Midbrain (tissue), 1 donor: ENCODE measurements at regions not wholly inside any gene's neighbourhood (a gene's known extent, or its start where the extent isn't known, plus 50 kb on each side); places are given as distances from the start of the nearest gene placed in this dataset.

Experiments
- DNase-seq: peaks from one replicate; lab custom pipeline; 2025; lab: John Stamatoyannopoulos, UW

DNA sequence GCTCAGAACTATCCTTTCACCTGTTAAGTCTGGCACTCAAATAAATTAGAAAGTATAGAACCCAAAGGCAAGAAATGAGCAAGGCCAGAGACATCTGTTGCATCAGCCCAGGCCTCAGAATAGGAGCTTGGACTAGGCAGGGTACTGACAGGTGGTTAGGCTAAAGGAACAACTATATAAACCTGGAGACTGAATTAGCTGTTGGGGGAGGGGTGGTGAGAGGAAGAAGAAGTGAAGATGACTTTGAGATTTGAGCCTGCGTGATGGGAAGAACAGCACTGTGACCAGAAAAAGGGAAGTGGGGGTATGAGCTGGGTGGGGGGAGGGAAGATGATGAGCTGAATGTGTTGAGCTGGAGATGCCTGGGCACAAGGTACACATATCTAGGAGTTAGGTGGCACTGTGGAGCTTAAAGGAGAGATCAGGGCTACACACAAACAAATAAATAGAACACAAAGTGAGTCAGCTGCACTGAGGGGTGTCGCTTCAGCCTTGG is 244.7 kb downstream of the PTEN start:
- DNase-seq: peak; percentile 14

- no peak for DNase-seq
These were observed 246.9 kb downstream of the PTEN start for GRCh38 chr10:88110355-88110754.

- no peak for DNase-seq
These were observed 247.4 kb downstream of the PTEN start for GRCh38 chr10:88110822-88111221.

GRCh38 chr10:88111294-88111693 is 247.9 kb downstream of the PTEN start:
- no peak for DNase-seq

GRCh38 chr10:88113232-88113631 is 249.8 kb downstream of the PTEN start:
- DNase-seq: no peak

DNA sequence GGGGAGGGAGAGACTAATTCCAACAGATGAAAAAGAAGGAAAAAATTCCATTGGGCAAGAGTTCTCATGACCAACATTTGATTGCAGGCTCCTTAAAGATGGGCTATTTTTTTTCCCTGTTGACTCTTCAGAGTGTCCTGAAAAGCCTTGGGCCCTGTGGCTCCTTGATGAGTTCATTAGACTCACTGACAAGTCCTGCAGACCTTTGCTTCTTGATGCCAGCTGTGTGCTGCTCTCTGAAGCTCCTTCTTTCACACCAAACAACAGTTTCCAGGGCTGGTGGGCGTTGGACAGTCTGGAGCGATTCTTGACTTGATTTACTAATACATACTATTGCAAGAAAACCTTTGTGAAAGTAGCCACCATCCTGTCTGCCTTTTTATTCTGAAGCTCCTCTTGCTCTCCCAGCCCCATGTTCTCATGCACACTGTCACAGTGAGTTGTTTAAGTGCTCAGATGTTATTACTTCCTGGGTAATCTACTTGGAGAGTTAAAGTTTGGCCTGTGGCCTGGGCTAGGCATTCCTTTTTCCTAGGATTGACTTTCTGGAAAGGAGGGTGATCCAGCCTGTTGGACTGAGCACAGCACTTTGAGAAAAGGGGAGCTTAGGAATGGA is 250.3 kb downstream of the PTEN start:
- DNase-seq: no peak

GRCh38 chr10:88114368-88114767 is 250.9 kb downstream of the PTEN start:
- DNase-seq: no peak

DNA sequence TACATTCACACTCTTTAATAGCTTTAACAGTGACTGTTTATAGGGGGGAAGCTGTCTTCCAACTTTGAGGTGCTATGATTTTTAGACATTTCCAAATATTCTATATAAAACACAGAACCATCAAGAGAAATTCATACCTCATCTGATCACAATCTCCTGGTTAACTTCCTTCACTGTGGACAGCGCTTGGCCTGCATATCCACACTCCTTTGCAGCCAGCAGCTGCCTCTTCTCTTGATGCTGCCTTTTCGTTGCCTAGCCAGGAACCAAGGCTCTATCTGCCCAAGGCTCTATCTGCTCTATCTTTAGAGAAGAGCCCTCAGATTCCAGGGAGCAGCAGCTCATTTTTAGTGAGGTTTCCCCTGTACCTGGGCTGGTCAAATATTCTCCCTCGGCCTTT is 252.0 kb downstream of the PTEN start:
- DNase-seq: no peak

- no peak for DNase-seq
These were observed 252.5 kb downstream of the PTEN start for GRCh38 chr10:88115968-88116367.

DNA sequence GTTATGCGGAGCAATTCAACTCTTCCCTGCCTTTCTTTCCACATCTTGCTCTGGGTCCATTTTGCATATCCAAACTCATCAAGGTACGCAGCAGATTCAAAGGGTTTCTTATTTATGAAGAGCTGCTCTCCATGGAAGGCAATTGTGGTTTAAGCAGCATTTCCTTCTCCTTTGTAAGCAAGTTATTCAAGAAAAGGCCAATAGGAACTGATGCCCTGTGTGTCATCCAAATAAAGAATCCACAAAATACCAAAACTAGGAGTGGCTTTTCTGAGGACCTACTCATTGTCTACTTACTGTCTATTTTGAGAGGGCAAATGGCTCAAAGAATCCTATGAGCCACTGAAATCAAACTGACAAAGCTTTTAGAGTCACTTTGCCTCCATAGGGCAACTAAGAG is 253.1 kb downstream of the PTEN start:
- no peak for DNase-seq

DNA sequence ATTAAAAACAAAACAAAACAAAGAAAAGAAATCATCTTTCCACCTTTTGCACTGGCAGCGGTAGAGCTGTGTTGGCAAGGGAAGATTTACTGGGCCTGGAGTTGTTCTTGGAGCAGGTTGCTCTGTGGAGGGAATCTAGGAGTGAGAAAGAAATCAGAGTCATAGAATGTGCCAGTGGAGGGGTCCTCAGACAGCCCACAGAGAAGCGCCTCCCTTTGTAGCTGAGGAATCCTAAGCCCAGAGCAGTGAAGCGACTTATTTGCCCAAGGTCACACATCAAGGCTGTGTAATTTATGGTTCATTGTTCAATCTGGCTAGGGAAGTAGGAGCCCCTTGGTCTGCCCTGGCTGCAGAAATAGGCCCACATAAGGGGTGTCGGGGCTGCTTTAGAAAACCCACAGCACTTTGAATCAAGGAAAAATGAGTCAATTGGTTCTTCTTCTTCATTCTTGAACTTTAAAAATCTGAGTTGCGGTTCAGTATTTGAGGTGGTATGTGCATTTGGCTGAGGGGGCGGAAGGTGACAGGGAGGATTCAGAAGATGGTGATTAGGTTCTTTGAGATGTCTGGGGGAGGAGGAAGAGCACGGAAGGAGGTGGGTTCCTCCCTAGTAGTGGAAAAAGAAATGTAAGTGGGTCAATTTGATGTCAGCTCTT is 253.7 kb downstream of the PTEN start:
- DNase-seq: no peak

- DNase-seq: no peak
These were observed 254.6 kb downstream of the PTEN start for GRCh38 chr10:88117869-88118632.

GRCh38 chr10:88118729-88119128 is 255.3 kb downstream of the PTEN start:
- no peak for DNase-seq

- no peak for DNase-seq
These were observed 255.7 kb downstream of the PTEN start for GRCh38 chr10:88119160-88119559.

- no peak for DNase-seq
These were observed 256.6 kb downstream of the PTEN start for GRCh38 chr10:88120075-88120474.

GRCh38 chr10:88120599-88121333 is 257.3 kb downstream of the PTEN start:
- no peak for DNase-seq

DNA sequence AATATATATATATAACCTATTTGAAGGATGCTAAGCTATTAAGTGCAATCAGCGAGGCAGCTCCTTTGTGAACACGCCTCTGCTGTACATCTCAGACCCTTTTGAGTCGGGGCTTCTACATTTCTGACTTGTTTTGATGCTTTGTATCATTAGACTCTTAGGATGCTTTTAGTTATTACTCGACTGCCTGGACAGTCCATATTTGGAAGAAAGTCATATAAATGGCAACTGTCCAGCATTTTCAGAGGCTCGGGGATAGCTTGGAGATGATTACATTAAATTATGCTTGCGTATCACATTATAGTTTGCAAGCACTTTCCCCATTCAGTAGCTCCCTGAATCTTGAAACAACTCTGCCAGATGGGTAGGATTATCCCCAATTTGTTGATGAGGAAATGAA is 257.9 kb downstream of the PTEN start:
- no peak for DNase-seq

DNA sequence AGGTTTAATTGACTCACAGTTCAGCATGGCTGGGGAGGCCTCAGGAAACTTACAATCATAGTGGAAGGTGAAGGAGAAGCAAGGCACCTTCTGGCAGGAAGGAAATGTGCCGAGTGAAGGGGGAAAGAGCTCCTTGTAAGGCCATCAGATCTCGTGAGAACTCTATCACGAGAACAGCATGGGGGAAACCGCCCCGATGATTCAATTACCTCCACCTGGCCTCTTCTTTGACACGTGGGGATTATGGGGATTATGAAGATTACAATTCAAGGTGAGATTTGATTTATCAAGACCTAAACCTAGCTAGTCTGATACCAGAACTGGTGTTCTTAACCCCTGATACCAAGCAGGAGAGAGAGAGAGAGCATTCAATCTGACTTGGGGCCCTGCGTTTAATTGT is 258.7 kb downstream of the PTEN start:
- no peak for DNase-seq

DNA sequence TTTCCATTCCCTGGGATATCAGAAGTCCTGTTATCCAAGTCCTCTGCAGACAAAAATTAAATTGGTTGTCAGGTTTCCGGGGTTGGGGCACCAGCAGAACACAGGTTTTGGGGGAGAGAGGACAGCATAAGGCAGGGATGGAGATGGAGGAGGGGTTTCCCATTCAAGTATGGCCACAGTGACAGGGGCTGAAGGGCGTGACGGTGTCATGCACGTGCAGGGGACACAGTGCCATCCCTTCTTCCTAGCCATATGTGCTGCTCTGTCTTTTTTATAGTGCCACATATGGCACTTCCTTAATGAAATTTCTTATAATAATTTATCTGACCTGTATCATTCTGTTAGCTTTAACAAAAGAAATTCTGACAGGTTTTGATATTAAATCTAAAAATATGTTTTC is 259.2 kb downstream of the PTEN start:
- DNase-seq: no peak

DNA sequence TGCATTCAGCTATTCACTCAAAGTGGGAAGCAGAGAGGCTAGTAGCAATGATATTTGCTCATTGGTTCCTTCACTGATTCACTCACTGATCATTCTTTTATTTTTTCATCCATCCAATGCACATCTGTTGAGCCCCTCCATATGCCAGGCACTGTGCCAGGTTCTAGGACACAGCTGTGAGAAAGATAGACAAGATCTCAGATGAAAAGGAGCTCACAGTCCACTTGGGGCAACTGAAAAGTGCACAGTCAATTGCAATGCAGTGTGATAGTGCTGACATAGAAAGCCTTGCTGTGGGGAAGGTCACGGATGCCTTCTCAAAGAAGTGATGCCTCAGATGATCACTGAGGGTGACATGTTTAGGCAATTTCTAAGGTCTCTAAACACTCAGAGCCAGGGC is 262.3 kb downstream of the PTEN start:
- no peak for DNase-seq

DNA sequence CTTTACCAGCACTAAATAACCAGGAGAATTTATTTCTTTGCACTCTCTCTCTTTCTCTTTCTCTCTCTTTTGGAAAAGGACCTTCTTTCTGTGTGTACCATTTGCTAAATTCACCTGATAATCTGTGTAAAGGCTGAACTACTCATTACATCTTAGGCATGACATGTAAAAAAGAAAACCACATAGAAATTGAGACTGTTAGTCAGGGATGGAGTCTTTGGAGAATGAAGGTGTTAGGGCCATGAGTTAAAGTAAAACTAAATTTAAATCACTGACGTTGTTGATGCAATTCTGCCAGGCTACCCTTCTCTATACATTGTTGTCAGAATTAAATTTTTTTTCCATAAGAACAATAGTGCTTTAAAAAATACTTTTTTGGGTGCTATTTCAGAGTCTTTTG is 263.3 kb downstream of the PTEN start:
- DNase-seq: no peak

- no peak for DNase-seq
These were observed 263.8 kb downstream of the PTEN start for GRCh38 chr10:88127269-88127668.

- no peak for DNase-seq
These were observed 264.3 kb downstream of the PTEN start for GRCh38 chr10:88127766-88128165.
